SK-N-SH treated with all-trans-retinoic acid at 6 μM for 48 hours (cell line): ENCODE measurements at regions not wholly inside any gene's neighbourhood (a gene's known extent, or its start where the extent isn't known, plus 50 kb on each side); places are given as distances from the start of the nearest gene placed in this dataset.

ENCODE experiments used
- GLIS3 ChIP-seq: fragments of 250-450 bp; sonication (Bioruptor Pico); IDR thresholded peaks from 2 replicates; pipeline ENCODE4 v1.5.0; 2020; ENCODE audit warnings: mild to moderate bottlenecking, moderate library complexity
- ISL1 ChIP-seq: fragments of 250-450 bp; sonication (Bioruptor Pico); IDR thresholded peaks from 2 replicates; pipeline ENCODE4 v2.1.2; 2022; ENCODE audit warnings: mild to moderate bottlenecking, moderate library complexity
- OSR1 ChIP-seq: fragments of 250-450 bp; sonication (Bioruptor Pico); IDR thresholded peaks from 2 replicates; pipeline ENCODE4 v1.8.0; 2022; ENCODE audit warnings: moderate library complexity, mild to moderate bottlenecking, inconsistent platforms
- PATZ1 ChIP-seq: fragments of 250-450 bp; sonication (Bioruptor Pico); IDR thresholded peaks from 2 replicates; pipeline ENCODE4 v1.8.0; 2020; ENCODE audit warnings: mild to moderate bottlenecking, moderate library complexity, borderline replicate concordance
- POU6F1 ChIP-seq: fragments of 250-450 bp; sonication (Bioruptor Pico); IDR thresholded peaks from 2 replicates; pipeline ENCODE4 v1.8.0; 2021; ENCODE audit warnings: low read depth, mild to moderate bottlenecking, moderate library complexity, borderline replicate concordance
- RARB ChIP-seq: fragments of 250-450 bp; sonication (Bioruptor Pico); IDR thresholded peaks from 2 replicates; pipeline ENCODE4 v1.8.0; 2021; ENCODE audit warnings: mild to moderate bottlenecking, moderate library complexity
- SNAI2 ChIP-seq: fragments of 250-450 bp; sonication (Bioruptor Pico); IDR thresholded peaks from 2 replicates; pipeline ENCODE4 v1.5.0; 2020; ENCODE audit warnings: mild to moderate bottlenecking, moderate library complexity
- TCF4 ChIP-seq: fragments of 250-450 bp; sonication (Bioruptor Pico); IDR thresholded peaks from 2 replicates; pipeline ENCODE4 v1.8.0; 2021; ENCODE audit warnings: mild to moderate bottlenecking, moderate library complexity, borderline replicate concordance
- TOX ChIP-seq: fragments of 250-450 bp; sonication (Bioruptor Pico); IDR thresholded peaks from 2 replicates; pipeline ENCODE4 v1.8.0; 2021; ENCODE audit warnings: mild to moderate bottlenecking, moderate library complexity, borderline replicate concordance
- ZFP3 ChIP-seq: fragments of 250-450 bp; sonication (Bioruptor Pico); IDR thresholded peaks from 2 replicates; pipeline ENCODE4 v1.5.0; 2020; ENCODE audit warnings: mild to moderate bottlenecking, moderate library complexity

- no peak for TF ChIP-seq TOX (CRISPR knock-in tag)
- TF ChIP-seq ZFP3 (CRISPR knock-in tag): no peak
- no peak for TF ChIP-seq PATZ1 (CRISPR knock-in tag)
- no peak for TF ChIP-seq RARB (CRISPR knock-in tag)
- no peak for TF ChIP-seq SNAI2
- TF ChIP-seq ISL1: no peak
- no peak for TF ChIP-seq OSR1
- TF ChIP-seq GLIS3 (CRISPR knock-in tag): no peak
- no peak for TF ChIP-seq POU6F1
- TF ChIP-seq TCF4 (CRISPR knock-in tag): no peak
These were observed 82.6 kb upstream of the GNAO1 start for GRCh38 chr16:56108724-56109123.
